ENCODE measurements at regions not wholly inside any gene's neighbourhood (a gene's known extent, or its start where the extent isn't known, plus 50 kb on each side); places are given as distances from the start of the nearest gene placed in this dataset.

DNA sequence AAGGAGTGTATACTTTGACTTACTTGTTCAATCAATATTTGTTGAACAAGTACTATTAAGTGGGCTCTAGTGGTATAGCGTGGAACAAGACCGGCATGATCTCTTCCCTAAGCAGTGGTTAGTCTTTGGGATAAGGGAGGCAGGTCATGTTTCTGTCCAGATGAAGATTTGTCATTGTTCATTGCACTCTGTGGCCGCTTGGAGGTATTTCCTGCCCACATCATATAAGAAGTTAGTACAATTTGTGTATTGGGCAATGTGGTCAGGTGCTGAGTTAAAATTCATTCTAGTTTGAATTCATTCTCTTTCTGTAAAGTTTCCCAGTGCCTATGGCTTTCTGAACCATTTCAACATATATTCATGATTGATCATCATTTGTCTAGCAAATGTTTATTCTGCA is 101.1 kb upstream of the SHISA3 start:
- H3K9me2 ChIP-seq (replicated peaks; ENCODE audit: insufficient read depth), result no peaks in the 10 kb centered on the region
- H3K4me3 ChIP-seq, result no peak overlapping the region
- no peaks in the 10 kb centered on the region for H4K20me1 ChIP-seq (ENCODE audit: insufficient read depth, poor library complexity, severe bottlenecking)
- no peak overlapping the region for H3K27ac ChIP-seq
- no peaks in the 10 kb centered on the region for H3K27me3 ChIP-seq
- no peaks in the 10 kb centered on the region for H3K36me3 ChIP-seq (replicated peaks; ENCODE audit: insufficient read depth, low read depth)
- 86% methylated on average over 3 of the region's 3 CpGs for WGBS (ENCODE audit: low lambda C conversion rate, missing lambda C conversion rate)
- H3K9me3 ChIP-seq (ENCODE audit: low read depth), result no peaks in the 10 kb centered on the region
- DNase-seq (ENCODE audit: low spot score), result no peak
- H3K79me2 ChIP-seq, result no peaks in the 10 kb centered on the region
- H3K4me1 ChIP-seq (ENCODE audit: insufficient read depth), result no peaks in the 10 kb centered on the region
- no peak overlapping the region for H2AFZ ChIP-seq
- no peak overlapping the region for H3K4me2 ChIP-seq
- TF ChIP-seq, protein P1, sequence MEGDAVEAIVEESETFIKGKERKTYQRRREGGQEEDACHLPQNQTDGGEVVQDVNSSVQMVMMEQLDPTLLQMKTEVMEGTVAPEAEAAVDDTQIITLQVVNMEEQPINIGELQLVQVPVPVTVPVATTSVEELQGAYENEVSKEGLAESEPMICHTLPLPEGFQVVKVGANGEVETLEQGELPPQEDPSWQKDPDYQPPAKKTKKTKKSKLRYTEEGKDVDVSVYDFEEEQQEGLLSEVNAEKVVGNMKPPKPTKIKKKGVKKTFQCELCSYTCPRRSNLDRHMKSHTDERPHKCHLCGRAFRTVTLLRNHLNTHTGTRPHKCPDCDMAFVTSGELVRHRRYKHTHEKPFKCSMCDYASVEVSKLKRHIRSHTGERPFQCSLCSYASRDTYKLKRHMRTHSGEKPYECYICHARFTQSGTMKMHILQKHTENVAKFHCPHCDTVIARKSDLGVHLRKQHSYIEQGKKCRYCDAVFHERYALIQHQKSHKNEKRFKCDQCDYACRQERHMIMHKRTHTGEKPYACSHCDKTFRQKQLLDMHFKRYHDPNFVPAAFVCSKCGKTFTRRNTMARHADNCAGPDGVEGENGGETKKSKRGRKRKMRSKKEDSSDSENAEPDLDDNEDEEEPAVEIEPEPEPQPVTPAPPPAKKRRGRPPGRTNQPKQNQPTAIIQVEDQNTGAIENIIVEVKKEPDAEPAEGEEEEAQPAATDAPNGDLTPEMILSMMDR (IDR thresholded peaks at IDR 0.05; ENCODE audit: poor library complexity), result no peak
- TF ChIP-seq EZH2phosphoT487 (IDR thresholded peaks at IDR 0.05; ENCODE audit: low read depth, severe bottlenecking, unreplicated experiment), result no peak
- no peak for TF ChIP-seq EZH2 (IDR thresholded peaks at IDR 0.05; ENCODE audit: borderline replicate concordance)

DNA sequence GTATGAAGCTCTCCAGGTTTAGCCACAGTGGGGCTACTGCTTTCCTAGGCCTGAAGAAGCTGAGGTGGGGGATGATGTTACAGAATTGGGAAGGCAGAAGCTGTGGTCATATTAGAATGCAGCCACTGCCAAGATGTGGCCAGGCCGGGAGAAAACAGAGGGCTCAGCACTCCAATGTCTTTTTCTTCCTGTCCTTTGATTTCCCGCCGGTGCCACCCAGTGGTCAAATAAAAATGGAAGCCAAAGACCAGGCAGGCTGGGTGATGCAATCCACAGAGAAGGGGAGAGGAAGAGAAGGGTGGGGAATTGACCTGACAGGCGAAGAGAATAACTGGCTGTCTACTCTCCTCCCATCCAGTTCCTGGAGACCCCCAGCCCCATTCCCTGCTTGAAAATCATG is 94.9 kb upstream of the SHISA3 start:
- H4K20me1 ChIP-seq (ENCODE audit: insufficient read depth, poor library complexity, severe bottlenecking), result no peaks in the 10 kb centered on the region
- TF ChIP-seq, protein P1 (IDR thresholded peaks at IDR 0.05; ENCODE audit: poor library complexity), result peak; percentile 18
- TF ChIP-seq EZH2 (IDR thresholded peaks at IDR 0.05; ENCODE audit: borderline replicate concordance) (no peak), EZH2phosphoT487 (IDR thresholded peaks at IDR 0.05; ENCODE audit: low read depth, severe bottlenecking, unreplicated experiment) (no peak)
- H3K27ac ChIP-seq, result no peak overlapping the region
- H3K9me2 ChIP-seq (replicated peaks; ENCODE audit: insufficient read depth), result no peaks in the 10 kb centered on the region
- no peak overlapping the region for H3K4me2 ChIP-seq
- no peak overlapping the region for H3K4me3 ChIP-seq
- H3K27me3 ChIP-seq, result no peaks in the 10 kb centered on the region
- no peak overlapping the region for H2AFZ ChIP-seq
- no peaks in the 10 kb centered on the region for H3K36me3 ChIP-seq (replicated peaks; ENCODE audit: insufficient read depth, low read depth)
- no peaks in the 10 kb centered on the region for H3K4me1 ChIP-seq (ENCODE audit: insufficient read depth)
- DNase-seq (ENCODE audit: low spot score), result peak; percentile 30
- 21% methylated on average over 4 of the region's 4 CpGs for WGBS (ENCODE audit: low lambda C conversion rate, missing lambda C conversion rate)
- no peaks in the 10 kb centered on the region for H3K79me2 ChIP-seq
- no peaks in the 10 kb centered on the region for H3K9me3 ChIP-seq (ENCODE audit: low read depth)

DNA sequence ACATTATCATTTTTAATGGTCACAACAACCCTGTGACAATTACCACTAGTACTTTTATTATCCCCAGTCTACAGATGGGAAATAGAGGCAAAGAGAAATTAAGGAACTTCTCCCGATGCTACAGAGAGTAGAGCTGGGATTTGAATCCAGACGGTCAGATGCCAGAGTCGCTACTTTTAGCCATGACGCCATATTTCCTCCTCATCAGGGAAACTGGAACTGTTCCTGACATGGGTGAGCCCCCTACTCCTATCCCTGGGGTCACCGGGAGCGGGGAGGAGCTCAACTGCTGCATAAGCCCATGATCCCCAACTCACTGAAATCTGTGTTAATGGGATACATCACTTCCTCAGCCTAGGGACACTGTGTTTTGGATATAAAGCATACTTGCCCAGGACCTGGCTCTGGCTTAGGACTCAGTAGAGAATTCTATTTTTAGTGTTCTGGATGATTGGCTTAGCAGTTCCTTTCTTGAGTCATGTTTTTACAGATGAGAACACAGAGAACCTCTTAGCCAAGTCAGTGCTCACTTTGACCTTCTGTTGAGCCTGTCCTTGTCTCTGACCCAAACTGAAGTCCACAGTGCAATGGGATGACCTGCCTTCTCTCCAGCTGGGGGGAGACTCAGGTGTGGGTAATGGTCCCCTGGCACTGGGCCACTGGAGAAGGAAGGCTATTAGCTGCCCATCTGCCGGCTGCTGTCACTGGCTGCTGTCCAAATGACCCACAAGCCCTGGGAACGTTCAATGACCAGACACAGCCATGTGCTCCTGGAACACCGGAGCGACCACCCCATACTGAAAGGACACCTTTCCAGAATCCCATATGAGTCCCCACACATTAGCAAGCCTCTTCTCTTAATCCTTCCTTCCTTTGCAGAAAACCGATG is 90.8 kb upstream of the SHISA3 start:
- Histone ChIP-seq H3K9me3 (ENCODE audit: low read depth) (no peaks in the 10 kb centered on the region), H3K36me3 (replicated peaks; ENCODE audit: insufficient read depth, low read depth) (no peaks in the 10 kb centered on the region), H3K9me2 (replicated peaks; ENCODE audit: insufficient read depth) (no peaks in the 10 kb centered on the region), H3K4me1 (ENCODE audit: insufficient read depth) (no peaks in the 10 kb centered on the region), H3K27ac (no peak overlapping the region), H4K20me1 (ENCODE audit: insufficient read depth, poor library complexity, severe bottlenecking) (no peaks in the 10 kb centered on the region), H2AFZ (no peak overlapping the region), H3K27me3 (no peaks in the 10 kb centered on the region), H3K4me3 (no peak overlapping the region), H3K79me2 (no peaks in the 10 kb centered on the region), H3K4me2 (no peak overlapping the region)
- DNase-seq (ENCODE audit: low spot score), result no peak
- TF ChIP-seq, protein P1 (IDR thresholded peaks at IDR 0.05; ENCODE audit: poor library complexity), result no peak
- TF ChIP-seq EZH2phosphoT487 (IDR thresholded peaks at IDR 0.05; ENCODE audit: low read depth, severe bottlenecking, unreplicated experiment), result no peak
- TF ChIP-seq EZH2 (IDR thresholded peaks at IDR 0.05; ENCODE audit: borderline replicate concordance), result no peak
- 81% methylated on average over 11 of the region's 11 CpGs for WGBS (ENCODE audit: low lambda C conversion rate, missing lambda C conversion rate)
